GM12875 (cell line): ENCODE measurements at regions not wholly inside any gene's neighbourhood (a gene's known extent, or its start where the extent isn't known, plus 50 kb on each side); places are given as distances from the start of the nearest gene placed in this dataset.
"Not testable (repeated sequence)": the region's sequence is repeated elsewhere in the genome, so short reads cannot be mapped to it uniquely, and the experiment has no call there.

Experiments
- H3K4me3 ChIP-seq: one replicate; pipeline ENCODE4 v1.5.1; 2011; ENCODE audit warnings: low read depth, low read length, control low read depth
- TF ChIP-seq, protein P1 (sequence below): IDR thresholded peaks from 2 replicates; pipeline ENCODE4 v1.5.1; 2011; ENCODE audit warnings: low read depth, mild to moderate bottlenecking, control low read depth, inconsistent platforms, low read length, moderate library complexity, borderline replicate concordance; ENCODE audit not compliant: insufficient read depth

DNA sequence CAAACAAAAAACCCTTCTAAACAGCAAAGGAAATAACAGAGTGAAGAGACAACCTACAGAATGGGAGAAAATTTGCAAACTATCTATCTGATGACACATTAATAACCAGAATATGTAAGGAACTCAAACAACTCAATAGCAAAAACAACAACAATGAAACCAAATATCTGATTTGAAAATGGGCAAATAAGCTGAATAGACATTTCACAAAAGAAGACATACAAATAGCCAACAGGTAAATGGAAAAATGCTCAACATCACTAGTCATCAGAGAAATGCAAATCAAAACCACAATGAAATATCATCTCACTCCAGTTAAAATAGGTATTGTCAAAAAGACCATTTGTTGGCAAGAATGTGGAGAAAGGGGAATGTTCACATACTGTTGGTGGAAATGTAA, 57.6 kb upstream of the RC3H1 start:
- H3K4me3 ChIP-seq, result no peak overlapping the region

DNA sequence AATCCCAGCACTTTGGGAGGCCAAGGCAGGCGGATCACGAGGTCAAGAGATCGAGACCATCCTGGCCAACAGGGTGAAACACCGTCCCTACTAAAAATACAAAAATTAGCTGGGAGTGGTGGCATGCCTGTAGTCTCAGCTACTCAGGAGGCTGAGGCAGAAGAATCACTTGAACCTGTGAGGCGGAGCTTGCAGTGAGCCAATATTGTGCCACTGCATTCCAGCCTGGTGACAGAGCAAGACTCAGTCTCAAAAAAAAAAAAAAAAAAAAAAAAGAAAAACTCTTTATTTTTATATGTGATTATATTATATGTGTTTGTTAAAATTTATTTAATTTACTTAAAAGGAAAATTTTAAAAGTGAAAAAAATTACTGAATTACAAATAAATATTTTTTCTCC, 56.8 kb upstream of the RC3H1 start:
- H3K4me3 ChIP-seq, result not testable (repeated sequence)

More for the DNA sequence above, 57.6 kb upstream of the RC3H1 start:
- TF ChIP-seq, protein P1, sequence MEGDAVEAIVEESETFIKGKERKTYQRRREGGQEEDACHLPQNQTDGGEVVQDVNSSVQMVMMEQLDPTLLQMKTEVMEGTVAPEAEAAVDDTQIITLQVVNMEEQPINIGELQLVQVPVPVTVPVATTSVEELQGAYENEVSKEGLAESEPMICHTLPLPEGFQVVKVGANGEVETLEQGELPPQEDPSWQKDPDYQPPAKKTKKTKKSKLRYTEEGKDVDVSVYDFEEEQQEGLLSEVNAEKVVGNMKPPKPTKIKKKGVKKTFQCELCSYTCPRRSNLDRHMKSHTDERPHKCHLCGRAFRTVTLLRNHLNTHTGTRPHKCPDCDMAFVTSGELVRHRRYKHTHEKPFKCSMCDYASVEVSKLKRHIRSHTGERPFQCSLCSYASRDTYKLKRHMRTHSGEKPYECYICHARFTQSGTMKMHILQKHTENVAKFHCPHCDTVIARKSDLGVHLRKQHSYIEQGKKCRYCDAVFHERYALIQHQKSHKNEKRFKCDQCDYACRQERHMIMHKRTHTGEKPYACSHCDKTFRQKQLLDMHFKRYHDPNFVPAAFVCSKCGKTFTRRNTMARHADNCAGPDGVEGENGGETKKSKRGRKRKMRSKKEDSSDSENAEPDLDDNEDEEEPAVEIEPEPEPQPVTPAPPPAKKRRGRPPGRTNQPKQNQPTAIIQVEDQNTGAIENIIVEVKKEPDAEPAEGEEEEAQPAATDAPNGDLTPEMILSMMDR, result no peak

DNA sequence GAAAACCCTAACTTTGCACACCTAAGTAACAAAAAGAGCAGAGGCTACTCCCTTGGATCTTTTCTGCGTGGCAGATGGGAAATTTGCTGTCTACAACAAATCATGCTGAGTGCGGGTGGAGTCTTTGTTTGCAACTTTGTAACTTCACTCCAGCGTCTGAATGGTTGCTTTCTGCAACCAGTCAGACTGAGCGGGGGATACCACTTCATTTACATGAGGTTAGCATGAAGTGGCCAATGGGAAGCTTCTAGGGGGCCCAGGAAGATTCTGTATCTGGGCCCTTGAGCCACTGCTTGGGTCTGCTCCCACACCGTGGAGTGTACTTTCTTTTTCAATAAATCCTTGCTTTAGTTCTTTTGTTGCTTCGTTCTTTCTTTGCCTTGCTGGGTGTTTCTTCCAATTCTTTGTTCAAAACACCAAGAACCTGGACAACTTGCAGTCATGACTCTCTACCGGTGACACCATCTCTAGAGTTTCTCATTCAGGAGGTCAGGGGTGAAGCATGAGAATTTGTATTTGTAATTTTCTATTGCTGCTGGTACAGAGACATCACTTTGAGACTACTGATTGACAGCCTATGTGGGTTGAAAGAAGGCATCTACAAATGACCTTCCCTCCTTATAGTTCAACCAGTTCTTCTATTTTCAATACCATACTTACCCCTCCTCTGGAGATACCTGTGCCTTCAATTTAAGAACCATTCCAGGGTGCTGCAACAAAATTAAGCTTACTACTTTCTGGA, 55.8 kb upstream of the RC3H1 start:
- no peak overlapping the region for H3K4me3 ChIP-seq
- TF ChIP-seq, protein P1, result no peak

DNA sequence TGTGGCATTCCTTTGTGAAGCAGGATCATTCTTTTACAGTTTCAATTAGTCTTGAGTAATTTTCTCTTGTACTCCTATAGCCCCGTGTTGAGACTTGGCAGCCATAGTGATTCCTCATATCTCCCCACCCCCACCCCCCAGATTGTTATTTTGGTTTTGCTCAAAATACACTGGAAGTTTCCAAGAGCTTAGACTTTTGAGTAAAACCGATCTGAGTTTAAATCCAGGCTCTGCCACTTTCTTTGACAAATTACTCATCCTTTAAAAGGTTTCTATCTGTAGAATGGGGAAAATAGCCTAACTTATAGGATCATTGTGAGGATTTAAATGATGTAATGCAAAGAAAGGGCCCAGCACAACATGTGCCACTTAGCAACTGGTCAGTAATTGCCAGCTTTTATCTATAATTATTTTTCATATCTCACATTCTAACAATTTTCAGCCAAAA, 53.1 kb upstream of the RC3H1 start:
- H3K4me3 ChIP-seq, result no peak overlapping the region
- TF ChIP-seq, protein P1, result no peak

DNA sequence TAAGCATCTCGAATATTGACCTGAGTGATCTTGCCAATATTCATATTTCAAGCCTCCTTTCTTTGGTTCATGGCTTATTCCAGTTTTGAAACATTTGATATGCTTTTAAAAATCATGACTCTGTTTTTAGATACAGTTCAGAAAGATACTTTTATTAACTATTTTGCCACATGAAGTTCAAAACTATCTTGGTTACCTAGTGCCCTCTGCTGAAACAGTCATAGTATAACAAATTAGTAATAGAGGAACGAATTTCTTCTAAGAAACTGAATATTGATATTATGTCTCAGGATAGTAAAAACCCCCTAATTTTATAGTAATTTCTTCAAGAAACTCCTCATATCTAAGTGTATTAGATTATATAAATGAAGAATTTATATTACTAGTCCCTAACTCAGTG, 52.6 kb upstream of the RC3H1 start:
- TF ChIP-seq, protein P1, result no peak
- no peak overlapping the region for H3K4me3 ChIP-seq

DNA sequence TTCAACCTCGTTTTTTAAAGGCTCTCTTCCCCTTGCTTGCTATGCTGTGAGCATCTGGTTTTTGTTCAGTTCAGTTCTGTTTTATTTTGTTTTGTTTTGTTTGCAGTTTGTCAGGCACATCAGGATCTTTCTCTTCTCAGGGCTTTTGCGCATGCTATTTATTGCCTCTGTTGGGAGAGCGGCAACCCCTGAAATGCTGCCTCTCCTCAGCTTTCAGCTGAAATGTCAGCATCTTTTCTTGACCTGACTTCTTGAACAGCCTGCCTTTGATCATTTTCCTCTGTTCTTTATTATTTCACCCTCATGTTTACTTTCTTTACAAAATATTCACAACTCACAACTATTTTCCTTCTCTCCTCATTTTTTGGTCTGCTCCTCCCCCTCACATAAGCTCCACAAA, 50.4 kb upstream of the RC3H1 start:
- no peak overlapping the region for H3K4me3 ChIP-seq
- TF ChIP-seq, protein P1, result no peak
